HG03575 (cell line): ENCODE measurements at regions not wholly inside any gene's neighbourhood (a gene's known extent, or its start where the extent isn't known, plus 50 kb on each side); places are given as distances from the start of the nearest gene placed in this dataset.

ENCODE experiments used
- ATAC-seq: cut with Tn5 transposase; IDR thresholded peaks from one replicate; pipeline ENCODE4 v1.9.1; 2021; ENCODE audit not compliant: unreplicated experiment, insufficient number of reproducible peaks, low FRiP score; ENCODE audit errors: extremely low read depth

DNA sequence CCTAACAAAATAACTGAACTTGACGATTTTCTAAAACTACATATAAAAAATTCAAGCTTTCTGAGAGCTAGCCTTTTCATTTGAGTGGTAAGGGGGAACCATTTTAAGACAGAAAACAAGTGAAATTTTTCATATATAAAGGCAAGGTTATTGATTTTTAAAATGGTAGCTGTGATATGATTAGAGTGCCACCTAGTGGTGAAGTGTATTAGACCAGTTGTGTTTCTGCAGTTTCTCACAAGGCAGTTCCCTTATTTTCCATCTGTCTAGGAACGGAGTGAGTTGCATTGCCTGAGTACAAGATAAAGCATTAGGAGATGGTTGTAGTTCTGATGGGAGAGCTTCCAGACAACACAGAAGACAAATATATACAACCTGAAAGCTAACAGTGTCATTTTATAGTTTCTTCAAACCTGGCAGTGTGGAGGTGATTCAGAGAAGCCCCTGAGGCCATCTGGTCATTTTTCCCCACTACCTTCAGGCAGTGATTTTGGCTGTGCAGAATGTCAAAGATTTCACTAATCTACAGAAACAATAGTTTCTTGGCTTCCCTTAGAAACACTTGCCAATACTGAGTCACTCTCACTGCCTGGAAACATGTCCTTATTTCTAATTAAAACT lies 180.8 kb downstream of the C12orf50 start:
- ATAC-seq: no peak

DNA sequence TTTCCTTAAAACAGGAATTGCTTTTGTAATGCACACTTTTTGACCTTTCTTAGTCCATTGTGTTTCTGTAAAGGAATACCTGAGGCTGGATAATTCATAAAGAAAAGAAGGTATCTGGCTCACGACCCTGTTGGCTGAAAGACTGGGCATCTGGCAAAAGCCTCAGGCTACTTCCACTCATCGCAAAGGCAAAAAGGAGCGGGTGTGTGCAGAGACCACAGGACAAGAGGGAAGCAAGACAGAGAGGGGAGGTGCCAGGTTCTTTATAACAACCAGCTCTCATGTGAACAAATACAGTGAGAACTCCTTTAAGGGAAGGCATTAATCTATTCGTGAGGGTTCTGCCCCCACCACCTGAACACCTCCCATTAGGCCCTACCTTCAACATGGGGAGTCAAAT lies 182.1 kb downstream of the C12orf50 start:
- ATAC-seq: no peak

DNA sequence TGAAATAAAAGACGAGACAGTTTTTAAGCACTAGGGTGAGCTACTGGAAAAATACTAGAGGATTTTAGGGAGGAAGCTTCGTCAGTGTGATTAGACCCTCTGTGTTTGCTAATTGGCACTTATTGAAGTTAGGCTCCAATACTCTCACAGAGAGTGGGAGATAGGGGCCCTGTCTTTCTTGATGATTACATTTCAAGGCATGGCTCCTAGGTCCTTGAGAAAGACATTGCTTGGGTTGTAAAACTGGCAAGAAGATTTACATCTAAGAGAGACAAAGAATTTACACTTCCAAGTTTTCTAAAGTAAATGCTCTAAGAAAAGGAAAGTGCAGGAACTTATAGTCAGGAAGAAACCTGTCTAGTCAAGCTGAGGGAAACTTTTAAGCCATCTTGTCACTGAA lies 183.2 kb downstream of the C12orf50 start:
- ATAC-seq: no peak

DNA sequence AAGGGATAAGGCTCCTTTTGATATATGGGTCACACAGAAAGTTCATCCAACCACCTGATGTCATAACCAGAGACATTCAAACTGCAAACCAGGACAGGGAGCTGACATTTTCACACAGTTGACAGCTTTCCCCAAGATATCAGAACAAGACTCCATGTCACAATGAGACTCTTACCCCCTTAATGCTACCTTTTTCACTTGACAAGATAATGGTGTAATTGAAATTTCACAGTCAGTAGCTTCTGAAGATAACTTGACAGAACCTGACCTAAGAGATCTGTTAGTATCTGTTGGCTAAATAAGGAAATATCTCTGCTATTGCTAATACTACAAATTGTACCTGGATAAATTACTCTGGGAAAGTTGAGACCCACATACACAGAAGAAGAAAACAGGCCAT lies 187.3 kb downstream of the C12orf50 start:
- ATAC-seq: no peak

DNA sequence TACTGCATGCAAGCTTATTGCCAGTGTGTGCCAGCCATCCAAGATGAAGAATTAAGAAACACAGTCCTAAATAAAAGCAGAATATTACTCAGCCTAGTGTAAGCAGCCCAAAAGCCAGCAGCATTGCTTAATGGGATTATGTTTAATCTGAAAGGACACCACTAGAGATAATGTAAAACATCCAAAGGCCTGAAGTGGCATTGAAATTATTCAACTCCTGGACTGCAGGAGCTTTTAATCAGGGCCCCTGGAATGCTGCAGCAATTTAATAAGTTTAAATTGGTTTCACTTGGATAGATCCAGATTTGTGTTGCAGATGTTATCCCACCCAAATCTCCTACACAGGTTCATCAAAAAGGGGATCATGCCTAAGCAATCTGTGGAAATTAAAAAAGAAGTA lies 193.0 kb downstream of the C12orf50 start:
- no peak for ATAC-seq

DNA sequence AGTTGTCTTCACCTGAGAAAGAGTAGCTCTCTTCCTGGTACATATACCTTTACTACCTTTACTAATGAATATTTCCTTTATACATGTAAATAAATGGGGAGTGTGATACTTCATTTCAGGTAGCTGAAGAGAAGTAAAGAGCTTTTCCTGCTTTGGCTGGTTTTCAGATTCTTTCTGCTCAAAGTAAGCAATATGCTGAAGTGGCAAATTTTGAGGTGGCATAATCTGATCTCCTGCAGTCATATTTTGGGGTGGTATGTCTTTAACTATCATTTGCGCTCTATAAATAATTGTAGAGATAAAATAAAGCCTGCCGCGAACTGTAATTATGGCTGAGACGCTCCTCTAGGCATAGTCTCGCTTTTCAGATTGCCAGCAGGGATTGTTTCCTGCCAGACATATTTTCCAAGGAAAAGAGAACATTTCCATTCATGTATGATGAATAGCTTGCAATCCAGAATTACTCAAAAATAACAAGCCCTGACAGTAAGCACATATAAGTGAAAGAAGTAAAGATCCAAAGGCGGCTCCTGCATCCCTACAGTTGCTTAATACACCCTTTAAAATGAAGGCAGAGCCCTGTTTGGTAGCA lies 200.7 kb downstream of the C12orf50 start:
- no peak for ATAC-seq

DNA sequence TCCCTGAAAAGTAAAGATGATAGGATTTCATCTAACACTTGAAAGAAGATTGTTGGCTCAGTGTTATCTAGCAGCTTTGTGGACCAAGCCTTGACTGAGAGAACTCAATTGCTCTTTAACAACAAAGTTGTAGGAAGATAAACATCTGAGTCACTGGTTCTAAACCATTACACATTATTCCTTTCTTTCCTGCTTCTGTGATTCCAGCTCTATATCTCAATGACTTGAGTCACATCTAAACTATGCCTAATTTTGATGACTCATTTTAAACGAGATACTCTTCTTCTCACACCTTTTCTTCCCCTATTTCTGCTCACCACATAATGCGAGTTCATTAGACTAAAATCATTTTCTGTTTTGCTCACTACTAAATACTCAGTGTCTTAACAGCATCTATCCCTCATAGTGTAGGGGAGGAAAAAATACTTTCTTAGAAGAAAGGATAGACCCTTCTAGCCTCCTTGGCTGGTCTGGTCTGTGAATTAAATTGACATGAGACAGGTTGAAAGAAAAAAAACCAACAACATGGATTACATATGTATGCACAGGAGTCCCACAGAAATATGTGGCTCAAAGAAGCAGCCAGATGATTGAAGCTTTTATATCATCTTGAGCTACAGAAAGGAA lies 201.4 kb downstream of the C12orf50 start:
- no peak for ATAC-seq

DNA sequence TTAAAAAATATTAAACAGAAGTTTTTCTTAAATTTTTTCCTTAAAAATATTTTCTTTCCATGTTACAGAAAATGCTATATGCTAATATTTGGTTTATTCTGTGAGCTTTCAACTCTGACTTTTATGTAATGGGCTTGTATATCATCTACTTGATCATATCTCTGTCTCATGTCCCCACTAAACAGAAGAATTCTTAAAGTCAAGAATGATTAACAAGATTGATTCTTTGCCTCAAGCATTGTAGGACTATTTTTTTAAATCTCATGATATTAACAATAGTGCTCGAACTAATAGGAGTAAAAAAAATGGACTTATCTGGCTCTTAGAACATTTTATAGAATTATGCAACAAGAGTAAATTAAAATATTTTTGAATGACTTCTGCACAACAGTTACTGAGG lies 206.3 kb downstream of the C12orf50 start:
- no peak for ATAC-seq

DNA sequence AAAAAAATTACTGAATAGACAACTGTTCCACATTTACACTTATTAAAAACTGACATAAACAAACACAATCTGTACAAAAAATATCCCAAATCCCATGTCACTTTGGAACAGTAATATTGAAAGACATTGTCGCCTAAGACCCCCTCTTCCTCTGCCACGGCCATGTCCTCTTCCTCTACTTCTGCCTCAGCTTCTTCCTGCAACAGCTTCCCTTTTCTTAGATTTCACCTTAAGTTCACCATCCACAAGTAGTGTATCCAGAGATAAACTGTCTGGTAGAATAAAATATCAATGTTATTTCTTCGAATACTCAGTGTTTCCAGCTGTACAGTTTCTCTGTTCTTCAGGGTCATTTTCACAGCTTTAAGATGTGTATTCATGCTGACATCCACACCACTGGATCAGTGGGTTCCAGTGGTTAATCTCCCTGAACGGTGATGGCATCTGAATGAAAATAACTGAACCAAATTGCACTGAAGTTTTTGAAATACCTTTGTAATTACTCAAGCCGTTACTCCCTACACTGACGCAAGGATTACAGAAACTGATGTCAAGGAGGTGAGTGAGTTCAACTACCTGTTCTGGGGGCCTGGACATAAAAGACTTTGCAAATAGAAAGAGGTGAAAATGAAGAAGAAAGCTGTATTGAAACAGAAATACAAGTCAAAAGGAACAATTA lies 208.5 kb downstream of the C12orf50 start:
- no peak for ATAC-seq

DNA sequence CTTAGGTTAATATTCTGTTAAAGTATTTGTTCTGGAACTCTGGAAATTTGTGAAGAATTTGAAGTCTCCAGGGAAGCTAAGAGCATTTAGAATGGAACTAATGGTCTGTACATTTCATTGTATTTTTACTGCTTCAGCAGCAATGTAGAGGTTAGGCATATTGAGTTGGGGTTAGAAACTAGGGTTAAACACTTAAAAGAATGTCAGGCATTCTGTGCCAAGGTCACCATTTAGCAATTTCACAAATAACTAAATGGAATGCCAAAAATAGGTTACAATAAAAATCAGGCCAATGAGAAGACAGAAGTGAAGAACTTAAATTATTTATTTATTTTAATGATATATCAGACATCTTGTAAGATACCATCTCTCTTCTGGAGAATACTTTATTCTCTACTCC lies 210.8 kb downstream of the C12orf50 start:
- ATAC-seq: no peak

DNA sequence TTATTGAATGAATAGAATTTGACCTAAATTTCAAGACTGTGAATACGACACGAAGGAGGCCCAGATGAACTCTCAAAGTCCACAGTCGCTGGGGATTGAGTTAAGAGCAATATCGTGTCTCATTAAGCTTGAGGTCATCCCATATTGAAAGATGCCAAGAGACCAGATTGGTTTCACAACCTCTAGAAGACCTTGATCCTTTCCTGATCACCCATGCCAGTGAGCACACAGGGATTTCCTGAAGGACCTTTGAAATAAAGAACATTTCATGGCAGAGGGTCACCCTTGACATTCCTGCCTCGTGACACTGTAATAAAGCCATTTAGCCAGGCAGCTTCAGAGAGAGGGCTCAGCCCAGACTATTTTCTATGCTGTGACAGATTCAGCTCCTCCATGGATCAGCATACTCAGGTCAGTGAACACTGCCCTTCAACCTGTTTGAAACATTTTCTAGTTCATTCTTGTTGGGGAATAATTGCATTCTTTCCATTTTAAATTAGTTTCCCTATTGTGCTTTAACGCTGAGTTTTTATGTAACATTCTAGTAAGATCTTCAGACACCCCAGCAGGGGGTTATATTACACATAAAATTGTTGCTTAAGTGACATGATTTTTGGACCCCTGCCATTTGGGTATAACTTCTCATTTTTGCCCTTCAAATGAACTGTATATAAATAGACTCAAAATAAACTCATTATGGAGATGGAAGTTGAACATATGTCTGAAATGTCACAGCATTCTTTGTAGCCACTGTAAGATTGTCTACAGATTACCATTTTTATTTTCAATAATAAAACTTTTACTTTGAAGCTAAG lies 213.2 kb downstream of the C12orf50 start:
- no peak for ATAC-seq

DNA sequence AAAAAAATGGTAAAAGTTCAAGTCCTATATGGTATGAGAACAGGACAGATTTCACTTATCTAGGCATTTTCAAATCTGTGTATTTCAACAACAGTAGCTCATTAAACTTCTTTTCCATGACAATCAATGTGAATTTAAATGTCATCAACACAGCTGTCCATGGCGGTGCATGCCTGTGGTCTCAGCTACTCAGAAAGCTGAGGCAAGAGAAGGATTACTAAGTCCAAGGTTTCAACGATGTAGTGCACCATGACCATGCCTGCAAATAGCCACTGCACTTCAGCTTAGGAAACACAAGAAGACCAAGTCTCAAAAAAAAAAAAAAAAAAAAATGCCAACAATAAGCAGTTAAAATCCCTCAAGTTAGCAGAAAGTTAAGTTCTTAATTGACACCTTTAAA lies 214.6 kb downstream of the C12orf50 start:
- no peak for ATAC-seq

DNA sequence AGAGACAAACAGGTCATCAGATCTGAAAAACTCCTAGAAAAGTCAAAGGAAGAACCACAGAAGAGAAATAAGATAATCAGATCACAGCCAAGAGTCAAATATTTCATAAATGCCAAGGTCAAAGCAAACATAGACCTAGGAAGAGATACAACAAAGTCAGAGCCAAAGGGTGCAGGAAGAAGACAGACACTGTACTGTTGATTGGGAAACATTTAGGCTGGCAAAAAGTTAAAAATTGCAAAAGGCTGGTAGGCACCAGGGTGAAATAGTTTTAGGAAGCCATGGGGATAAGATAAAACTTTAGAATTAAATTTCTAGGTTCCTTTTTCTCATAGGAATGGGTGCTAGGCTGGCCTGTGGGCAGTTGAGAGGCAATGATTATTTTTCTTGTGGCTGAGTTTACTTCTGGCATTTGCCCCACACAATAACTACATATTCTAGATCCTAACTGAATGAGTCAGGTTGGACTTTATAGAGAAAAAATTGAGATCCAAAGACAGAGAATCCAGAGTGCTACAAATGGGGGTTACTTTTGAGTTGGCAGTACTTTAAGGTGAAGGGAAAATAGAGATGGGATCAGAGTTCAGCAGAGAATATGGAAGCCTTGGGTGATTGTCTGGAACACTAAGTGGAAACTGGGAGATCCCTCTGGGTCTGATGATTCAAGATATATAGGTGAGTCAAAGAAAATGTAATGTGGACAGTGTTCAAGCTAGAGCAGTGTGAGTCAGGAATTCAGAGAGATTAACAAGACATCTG lies 215.5 kb downstream of the C12orf50 start:
- ATAC-seq: no peak

DNA sequence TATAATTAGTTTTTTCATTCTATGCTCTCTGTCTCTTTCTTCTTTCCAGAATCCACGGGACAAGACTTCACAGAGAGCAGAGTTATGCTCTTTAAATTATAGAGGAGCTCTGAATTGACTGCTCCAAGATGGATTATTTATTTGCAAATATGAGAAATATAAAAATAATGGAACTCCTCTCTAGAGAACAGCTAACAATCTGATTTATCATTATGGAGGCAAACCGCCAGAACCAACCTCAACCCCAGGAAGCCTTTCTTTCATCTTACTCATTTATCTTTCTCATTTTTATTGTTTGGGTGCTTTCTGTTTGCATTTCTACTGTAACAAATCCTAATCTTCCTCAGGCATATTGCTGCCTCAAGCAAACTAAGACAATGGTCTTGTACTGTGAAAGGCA lies 216.5 kb downstream of the C12orf50 start:
- no peak for ATAC-seq

DNA sequence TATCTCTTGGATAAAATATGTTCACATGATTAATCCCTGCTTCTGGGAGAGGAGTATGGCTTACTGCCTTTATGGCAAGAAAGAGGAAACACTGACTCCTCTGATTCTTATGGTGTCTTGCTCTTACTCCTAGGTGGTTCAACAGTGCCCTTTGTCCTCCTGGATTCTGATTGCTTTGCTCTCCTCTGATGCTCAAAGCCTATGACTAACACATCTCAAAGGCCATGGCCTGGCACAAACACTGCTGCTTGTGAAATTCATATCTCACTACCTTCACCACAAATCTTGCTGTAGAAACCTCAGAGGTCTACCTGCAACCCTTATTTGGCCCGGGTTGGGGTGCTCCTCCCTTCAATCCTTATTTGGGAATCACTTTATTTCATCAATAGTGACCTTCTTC lies 217.2 kb downstream of the C12orf50 start:
- ATAC-seq: no peak

DNA sequence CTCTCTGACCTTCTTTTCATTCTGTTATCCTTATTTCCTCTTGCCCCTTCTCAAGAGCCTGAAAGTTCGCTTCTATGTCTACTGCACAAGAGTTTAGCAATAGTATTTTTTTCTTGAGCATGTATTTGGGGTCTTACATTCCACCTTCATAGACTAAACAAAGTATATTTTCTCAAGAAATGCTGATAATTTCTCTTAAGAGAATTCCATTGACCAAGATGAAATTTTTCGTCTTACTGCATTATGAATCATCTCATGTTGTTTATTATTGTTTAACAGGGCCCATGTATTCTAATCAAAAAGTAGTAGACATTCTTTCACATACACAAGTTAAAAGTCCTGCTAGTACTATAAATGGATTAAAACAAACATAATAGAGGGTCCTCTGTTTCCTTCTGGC lies 219.3 kb downstream of the C12orf50 start:
- ATAC-seq: no peak

DNA sequence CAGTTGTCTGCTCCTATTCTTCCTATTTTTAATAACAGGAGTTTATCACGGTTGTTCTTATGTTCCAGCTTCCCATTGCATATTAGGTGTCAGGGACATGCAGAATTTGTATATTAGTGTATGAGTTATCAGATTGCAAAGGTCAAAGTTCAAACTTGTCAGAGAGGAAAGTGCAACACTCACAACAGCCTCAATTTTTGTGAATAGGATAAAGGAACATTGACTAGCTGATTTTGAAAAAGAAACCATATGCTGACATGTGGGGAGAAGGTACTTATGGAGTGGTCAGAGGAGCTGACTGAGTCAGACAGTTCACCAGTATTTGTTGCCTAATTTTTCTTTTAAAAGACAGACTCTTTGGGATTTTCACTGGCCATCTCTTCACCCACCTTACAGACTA lies 222.1 kb downstream of the C12orf50 start:
- ATAC-seq: no peak

DNA sequence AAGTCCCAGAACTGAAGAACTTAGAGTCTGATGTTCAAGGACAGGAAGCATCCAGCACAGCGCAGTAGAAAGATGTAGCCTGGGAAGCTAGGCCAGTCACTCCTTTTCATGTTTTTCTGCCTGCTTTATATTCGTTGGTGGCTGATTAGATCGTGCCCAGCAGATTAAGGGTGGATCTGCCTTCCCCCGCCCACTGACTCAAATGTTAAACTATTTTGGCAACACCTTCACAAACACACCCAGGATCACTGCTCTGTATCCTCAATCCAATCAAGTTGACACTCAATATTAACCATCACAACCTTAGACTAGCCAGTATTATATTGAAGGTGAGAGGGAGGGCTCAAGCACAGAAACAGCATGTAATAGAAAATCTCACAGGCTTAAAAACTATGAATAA lies 222.9 kb downstream of the C12orf50 start:
- no peak for ATAC-seq

DNA sequence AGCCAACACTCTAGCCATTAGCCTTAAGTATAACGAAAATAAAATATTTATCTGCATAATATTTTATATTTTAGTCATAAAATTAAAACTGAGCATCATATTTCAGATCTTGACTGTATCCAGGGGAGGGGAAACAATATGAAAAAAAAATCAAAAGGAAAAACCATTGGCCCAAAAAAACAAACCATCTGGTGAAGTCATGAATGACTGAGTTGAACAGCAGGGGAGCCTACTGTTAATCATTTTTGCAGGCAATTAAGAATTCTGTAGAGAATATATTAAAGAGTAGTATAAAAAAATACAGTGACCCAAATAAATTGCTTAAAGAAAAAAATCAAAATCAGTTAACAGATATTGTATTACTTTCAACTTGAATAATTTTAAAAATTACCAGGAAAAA lies 224.8 kb downstream of the C12orf50 start:
- ATAC-seq: no peak
